ENCODE measurements at regions not wholly inside any gene's neighbourhood (a gene's known extent, or its start where the extent isn't known, plus 50 kb on each side); places are given as distances from the start of the nearest gene placed in this dataset.

GRCh38 chr10:29223326-29223725 is 65.5 kb upstream of the LYZL1 start:
- no peak overlapping the region for H3K27ac ChIP-seq (ENCODE audit: extremely low read depth, low read depth, low read length)
- no peak for ATAC-seq
- no peaks in the 10 kb centered on the region for H3K9me1 ChIP-seq (ENCODE audit: control insufficient read depth, insufficient read depth, low read length)
- no peak overlapping the region for H3K4me2 ChIP-seq (ENCODE audit: insufficient read depth, low read length)
- no peak for FAIRE-seq
- H2AFZ ChIP-seq (ENCODE audit: low read depth, low read length), result no peak overlapping the region
- POLR2A ChIA-PET, result no interaction called here
- CTCF ChIA-PET (ENCODE audit: low intra/inter-chr PET ratio), result no interaction called here
- no TSS peak for BruUV-seq (replicated peaks)
- no peaks in the 10 kb centered on the region for H3K36me3 ChIP-seq (ENCODE audit: control insufficient read depth, insufficient read depth, low read length)
- in situ Hi-C loops (cut with MboI), result no loop called here
- WGBS (ENCODE audit: insufficient coverage, low coverage, missing lambda C conversion rate), result 4% methylated on average over 4 of the region's 4 CpGs
- H3K9ac ChIP-seq (ENCODE audit: insufficient read depth in 1 of 2, low read depth in 2 of 2, low read length in 2 of 2), result no peak overlapping the region
- no peak overlapping the region for H3K4me3 ChIP-seq
- H3K27me3 ChIP-seq (ENCODE audit: control insufficient read depth in 2 of 2, insufficient read depth in 2 of 2, low read length in 2 of 2), result peaks cover 0 to 3% of the 10 kb centered on the region in 2 experiments; a peak in 1 of 5 replicates
- TF ChIP-seq ZBTB17 (CRISPR knock-in tag; IDR thresholded peaks at IDR 0.05) (no peak), NBN (IDR thresholded peaks at IDR 0.05; ENCODE audit: low read depth) (no peak), ZC3H4 (CRISPR knock-in tag; IDR thresholded peaks at IDR 0.05; ENCODE audit: borderline replicate concordance) (no peak), ZNF785 (CRISPR knock-in tag; IDR thresholded peaks at IDR 0.05) (no peak), RFX5 (IDR thresholded peaks at IDR 0.05; ENCODE audit: low read depth, low read length) (no peak), PTRF (tag; IDR thresholded peaks at IDR 0.05) (no peak), XRCC3 (IDR thresholded peaks at IDR 0.05) (no peak)
- TF ChIP-seq, protein P1, sequence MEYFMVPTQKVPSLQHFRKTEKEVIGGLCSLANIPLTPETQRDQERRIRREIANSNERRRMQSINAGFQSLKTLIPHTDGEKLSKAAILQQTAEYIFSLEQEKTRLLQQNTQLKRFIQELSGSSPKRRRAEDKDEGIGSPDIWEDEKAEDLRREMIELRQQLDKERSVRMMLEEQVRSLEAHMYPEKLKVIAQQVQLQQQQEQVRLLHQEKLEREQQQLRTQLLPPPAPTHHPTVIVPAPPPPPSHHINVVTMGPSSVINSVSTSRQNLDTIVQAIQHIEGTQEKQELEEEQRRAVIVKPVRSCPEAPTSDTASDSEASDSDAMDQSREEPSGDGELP (CRISPR knock-in tag; IDR thresholded peaks at IDR 0.05; ENCODE audit: borderline replicate concordance), result no peak
- H3K9me3 ChIP-seq (replicated peaks; ENCODE audit: control insufficient read depth, insufficient read depth, low read depth, low read length), result no peaks in the 10 kb centered on the region
- no peaks in the 10 kb centered on the region for H3K4me1 ChIP-seq (replicated peaks in 1 of 2; ENCODE audit: control insufficient read depth in 2 of 2, insufficient read depth in 2 of 2, low read length in 2 of 2)
- DNase-seq (ENCODE audit: extremely low read depth in 1 of 4, low spot score in 3 of 4), result no peak
- intact Hi-C loops (cut with micrococcal nuclease), result no loop called here
- H3K79me2 ChIP-seq (ENCODE audit: control insufficient read depth, insufficient read depth, low read length), result no peaks in the 10 kb centered on the region
- H4K20me1 ChIP-seq (replicated peaks; ENCODE audit: control insufficient read depth, insufficient read depth, low read length), result no peaks in the 10 kb centered on the region
